MM.1S (cell line): ENCODE measurements at regions not wholly inside any gene's neighbourhood (a gene's known extent, or its start where the extent isn't known, plus 50 kb on each side); places are given as distances from the start of the nearest gene placed in this dataset.

Source experiments
- DNase-seq: peaks from one replicate; pipeline ENCODE4 v3.0.0-alpha.2; 2015
- H2AFZ ChIP-seq: fragments of 300-600 bp; sonication (generic); 2 replicates; pipeline ENCODE4 v1.6.0; 2016; ENCODE audit warnings: antibody characterized with exemption, low read length
- H3F3A ChIP-seq: fragments of 300-600 bp; sonication (generic); 2 replicates; pipeline ENCODE4 v1.6.1; 2016; ENCODE audit warnings: mild to moderate bottlenecking, antibody characterized with exemption, low read length, moderate library complexity, mixed read lengths; ENCODE audit not compliant: insufficient read depth
- H3K27ac ChIP-seq: fragments of 300-600 bp; sonication (generic); 2 replicates; pipeline ENCODE4 v1.5.1; 2016; ENCODE audit warnings: mild to moderate bottlenecking, low read length
- H3K27me3 ChIP-seq: fragments of 300-600 bp; sonication (generic); replicated peaks from 2 replicates; pipeline ENCODE4 v1.6.0; 2016; ENCODE audit warnings: low read length; ENCODE audit not compliant: insufficient read depth
- H3K36me3 ChIP-seq: fragments of 300-600 bp; sonication (generic); replicated peaks from 2 replicates; pipeline ENCODE4 v1.6.1; 2016; ENCODE audit warnings: mild to moderate bottlenecking, low read length, mixed read lengths; ENCODE audit not compliant: insufficient read depth
- H3K4me1 ChIP-seq: fragments of 300-600 bp; sonication (generic); 2 replicates; pipeline ENCODE4 v1.6.1; 2016; ENCODE audit warnings: low read length, mixed read lengths
- H3K4me2 ChIP-seq: fragments of 300-600 bp; sonication (generic); 2 replicates; pipeline ENCODE4 v1.6.0; 2016; ENCODE audit warnings: low read depth, low read length
- H3K4me3 ChIP-seq: fragments of 300-600 bp; sonication (generic); 2 replicates; pipeline ENCODE4 v1.5.1; 2016; ENCODE audit warnings: low read length, mixed read lengths
- H3K79me2 ChIP-seq: fragments of 300-600 bp; sonication (generic); 2 replicates; pipeline ENCODE4 v1.6.1; 2016; ENCODE audit warnings: mixed run types, low read length, mixed read lengths
- H3K9ac ChIP-seq: fragments of 300-600 bp; sonication (generic); 2 replicates; pipeline ENCODE4 v1.6.1; 2016; ENCODE audit warnings: low read length, mixed read lengths
- H3K9me2 ChIP-seq: fragments of 300-600 bp; sonication (generic); replicated peaks from 2 replicates; pipeline ENCODE4 v1.6.1; 2016; ENCODE audit warnings: mild to moderate bottlenecking, low read length, mixed read lengths; ENCODE audit not compliant: insufficient read depth
- H3K9me3 ChIP-seq: fragments of 300-600 bp; sonication (generic); replicated peaks from 2 replicates; pipeline ENCODE4 v1.6.1; 2016; ENCODE audit warnings: mild to moderate bottlenecking, low read length, mixed read lengths; ENCODE audit not compliant: insufficient read depth
- H4K20me1 ChIP-seq: fragments of 300-600 bp; sonication (generic); 2 replicates; pipeline ENCODE4 v1.6.1; 2016; ENCODE audit warnings: mild to moderate bottlenecking, low read length, moderate library complexity, mixed read lengths; ENCODE audit not compliant: insufficient read depth
- CTCF ChIP-seq: fragments of 300-600 bp; sonication (generic); IDR thresholded peaks from 2 replicates; pipeline ENCODE4 v1.5.1; 2016; ENCODE audit warnings: antibody characterized with exemption, low read length, mixed read lengths
- EZH2 ChIP-seq: fragments of 300-600 bp; sonication (generic); optimal IDR thresholded peaks from 2 replicates; pipeline ENCODE3; 2017; ENCODE audit warnings: low read depth, mild to moderate bottlenecking, antibody characterized with exemption, low read length, mixed read lengths
- EZH2phosphoT487 ChIP-seq: fragments of 300-600 bp; sonication (generic); IDR thresholded peaks from 2 replicates; pipeline ENCODE4 v1.6.1; 2018; ENCODE audit warnings: antibody characterized with exemption, low read length

- H3K4me2 ChIP-seq: no peak overlapping the region
- H3F3A ChIP-seq: no peaks in the 10 kb centered on the region
- no peak for DNase-seq
Observed at GRCh38 chr1:14062669-14063068, 362.7 kb downstream of the PRDM2 start.

GRCh38 chr1:14064649-14065442 is 364.9 kb downstream of the PRDM2 start:
- no peak overlapping the region for H3K9ac ChIP-seq
- TF ChIP-seq EZH2: no peak
- no peak for TF ChIP-seq EZH2phosphoT487
- no peak for TF ChIP-seq CTCF
- H3K4me2 ChIP-seq: no peak overlapping the region
- H3K79me2 ChIP-seq: no peaks in the 10 kb centered on the region
- no peaks in the 10 kb centered on the region for H3K9me2 ChIP-seq
- no peaks in the 10 kb centered on the region for H3F3A ChIP-seq
- no peaks in the 10 kb centered on the region for H3K4me1 ChIP-seq
- no peak overlapping the region for H3K27ac ChIP-seq
- no peaks in the 10 kb centered on the region for H4K20me1 ChIP-seq
- no peak for DNase-seq
- H2AFZ ChIP-seq: no peak overlapping the region
- H3K36me3 ChIP-seq: no peaks in the 10 kb centered on the region
- no peaks in the 10 kb centered on the region for H3K27me3 ChIP-seq
- no peak overlapping the region for H3K4me3 ChIP-seq
- H3K9me3 ChIP-seq: no peaks in the 10 kb centered on the region

More at GRCh38 chr1:14062669-14063068, 362.7 kb downstream of the PRDM2 start:
- no peaks in the 10 kb centered on the region for H3K79me2 ChIP-seq
- H3K4me3 ChIP-seq: no peak overlapping the region
- H3K27ac ChIP-seq: no peak overlapping the region
- H2AFZ ChIP-seq: no peak overlapping the region
- H3K27me3 ChIP-seq: no peaks in the 10 kb centered on the region
- H3K9ac ChIP-seq: no peak overlapping the region
- H3K36me3 ChIP-seq: no peaks in the 10 kb centered on the region
- TF ChIP-seq EZH2 (no peak), EZH2phosphoT487 (no peak), CTCF (no peak)
- H3K4me1 ChIP-seq: no peaks in the 10 kb centered on the region
- H3K9me3 ChIP-seq: no peaks in the 10 kb centered on the region
- H4K20me1 ChIP-seq: no peaks in the 10 kb centered on the region
- H3K9me2 ChIP-seq: no peaks in the 10 kb centered on the region

- no peaks in the 10 kb centered on the region for H3K9me2 ChIP-seq
- no peaks in the 10 kb centered on the region for H4K20me1 ChIP-seq
- H3K9me3 ChIP-seq: no peaks in the 10 kb centered on the region
- H2AFZ ChIP-seq: no peak overlapping the region
- no peak overlapping the region for H3K4me2 ChIP-seq
- no peaks in the 10 kb centered on the region for H3K36me3 ChIP-seq
- H3K4me1 ChIP-seq: no peaks in the 10 kb centered on the region
- H3F3A ChIP-seq: no peaks in the 10 kb centered on the region
- H3K27ac ChIP-seq: no peak overlapping the region
- DNase-seq: no peak
- no peak overlapping the region for H3K9ac ChIP-seq
- no peak overlapping the region for H3K4me3 ChIP-seq
- no peak for TF ChIP-seq EZH2
- no peak for TF ChIP-seq EZH2phosphoT487
- no peak for TF ChIP-seq CTCF
- no peaks in the 10 kb centered on the region for H3K27me3 ChIP-seq
- H3K79me2 ChIP-seq: no peaks in the 10 kb centered on the region
Observed at GRCh38 chr1:14065486-14065885, 365.5 kb downstream of the PRDM2 start.
